HG02885 (cell line): ENCODE measurements at regions not wholly inside any gene's neighbourhood (a gene's known extent, or its start where the extent isn't known, plus 50 kb on each side); places are given as distances from the start of the nearest gene placed in this dataset.
A peak's percentile ranks its signal among the peaks of the same experiment; 100 is the strongest.

ENCODE experiments used
- ATAC-seq: cut with Tn5 transposase; IDR thresholded peaks from one replicate; pipeline ENCODE4 v1.9.1; 2021; ENCODE audit warnings: mild to moderate bottlenecking; ENCODE audit not compliant: unreplicated experiment, poor library complexity

GRCh38 chr3:182046166-182046764 is 334.5 kb downstream of the SOX2 start:
- ATAC-seq = no peak

- ATAC-seq = no peak
Observed at GRCh38 chr3:182050932-182051331, 339.2 kb downstream of the SOX2 start.

- no peak for ATAC-seq
Observed at GRCh38 chr3:182052332-182052731, 340.6 kb downstream of the SOX2 start.

- no peak for ATAC-seq
Observed at GRCh38 chr3:182052757-182053156, 341.0 kb downstream of the SOX2 start.

- ATAC-seq = no peak
Observed at GRCh38 chr3:182058488-182058887, 346.8 kb downstream of the SOX2 start.

- ATAC-seq = no peak
Observed at GRCh38 chr3:182063742-182064141, 352.0 kb downstream of the SOX2 start.

- ATAC-seq = no peak
Observed at GRCh38 chr3:182067423-182067822, 355.7 kb downstream of the SOX2 start.

- no peak for ATAC-seq
Observed at GRCh38 chr3:182078316-182078715, 366.6 kb downstream of the SOX2 start.

GRCh38 chr3:182078929-182079328 is 367.2 kb downstream of the SOX2 start:
- ATAC-seq = no peak

GRCh38 chr3:182081096-182081495 is 369.4 kb downstream of the SOX2 start:
- ATAC-seq = no peak

- no peak for ATAC-seq
Observed at GRCh38 chr3:182083112-182083511, 371.4 kb downstream of the SOX2 start.

- peak; percentile 61 for ATAC-seq
Observed at GRCh38 chr3:182092662-182093262, 381.0 kb downstream of the SOX2 start.

- ATAC-seq = no peak
Observed at GRCh38 chr3:182094321-182094720, 382.6 kb downstream of the SOX2 start.

GRCh38 chr3:182104881-182105280 is 393.2 kb downstream of the SOX2 start:
- ATAC-seq = no peak

- ATAC-seq = no peak
Observed at GRCh38 chr3:182105875-182106274, 394.1 kb downstream of the SOX2 start.

- ATAC-seq = no peak
Observed at GRCh38 chr3:182108371-182108770, 396.6 kb downstream of the SOX2 start.

GRCh38 chr3:182111967-182112366 is 400.2 kb downstream of the SOX2 start:
- ATAC-seq = no peak

GRCh38 chr3:182115328-182116015 is 403.7 kb downstream of the SOX2 start:
- ATAC-seq = no peak

GRCh38 chr3:182116386-182116785 is 404.7 kb downstream of the SOX2 start:
- ATAC-seq = no peak

GRCh38 chr3:182117131-182117530 is 405.4 kb downstream of the SOX2 start:
- ATAC-seq = no peak

- ATAC-seq = no peak
Observed at GRCh38 chr3:182117583-182117982, 405.9 kb downstream of the SOX2 start.

- ATAC-seq = no peak
Observed at GRCh38 chr3:182118066-182118465, 406.3 kb downstream of the SOX2 start.
